Kidney (tissue), 13 donors: ENCODE measurements at regions not wholly inside any gene's neighbourhood (a gene's known extent, or its start where the extent isn't known, plus 50 kb on each side); places are given as distances from the start of the nearest gene placed in this dataset.

ENCODE experiments used
- DNase-seq, 5 donors: peaks; one replicate each; pipeline ENCODE4 v3.0.0-alpha.2; 2013 to 2020
- FAIRE-seq: peaks from 2 replicates; lab custom pipeline; 2012; peaks lifted over from hg19 to GRCh38; lab: Jason Lieb, UNC
- H3K27ac ChIP-seq, 2 donors: one replicate each; pipeline ENCODE4 v1.7.0; 2013; ENCODE audit warnings: low read depth in 2 of 2, low read length in 2 of 2, inconsistent platforms in 1 of 2
- H3K27me3 ChIP-seq: one replicate; pipeline ENCODE4 v1.7.1; 2013; ENCODE audit warnings: low read length, inconsistent platforms; ENCODE audit not compliant: control insufficient read depth, insufficient read depth
- H3K36me3 ChIP-seq, 3 donors: one replicate each; pipeline versions ENCODE4 v1.7.0 to v1.7.1; 2013; ENCODE audit warnings: low read length in 3 of 3, control low read depth in 1 of 3, inconsistent platforms in 1 of 3; ENCODE audit not compliant: insufficient read depth in 3 of 3, control insufficient read depth in 2 of 3
- H3K4me1 ChIP-seq, 3 donors: one replicate each; pipeline versions ENCODE4 v1.7.0 to v1.7.1; 2013; ENCODE audit warnings: low read length in 3 of 3, inconsistent platforms in 1 of 3, low read depth in 1 of 3; ENCODE audit not compliant: control insufficient read depth in 2 of 3, insufficient read depth in 2 of 3
- H3K4me3 ChIP-seq, 3 donors: one replicate each; pipeline versions ENCODE4 v1.7.0 to v1.8.1; 2013; ENCODE audit warnings: low read length in 3 of 3, control low read depth in 1 of 3, inconsistent platforms in 1 of 3
- H3K9ac ChIP-seq, 3 donors: one replicate each; pipeline versions ENCODE4 v1.7.0 to v1.7.1; 2013; ENCODE audit warnings: low read length in 3 of 3, control low read depth in 1 of 3, inconsistent platforms in 1 of 3
- H3K9me3 ChIP-seq, 3 donors: one replicate each; pipeline versions ENCODE4 v1.7.0 to v1.7.1; 2013; ENCODE audit warnings: low read length in 3 of 3, control low read depth in 1 of 3, inconsistent platforms in 1 of 3; ENCODE audit not compliant: control insufficient read depth in 2 of 3, insufficient read depth in 1 of 3
- CTCF ChIP-seq: IDR thresholded peaks from 3 replicates; pipeline ENCODE4 v1.5.1; 2012; ENCODE audit warnings: mild to moderate bottlenecking, moderate library complexity, borderline replicate concordance; ENCODE audit not compliant: insufficient read depth; ENCODE audit errors: extremely low read depth
- intact Hi-C: fragments of 100-400 bp; cut with DNase I; formaldehyde crosslinking; loops from one replicate; pipeline ENCODE4 v1.11.1; 2022
- donor health status: control.
- donor health status: control.
- donor health status: control.
- donor health status: control.
- donor health status: control.
- donor health status: DM: yes; HTN: yes; CAD: no.
- donor health status: Normal renal cell carcinoma (clear cell type).

DNA sequence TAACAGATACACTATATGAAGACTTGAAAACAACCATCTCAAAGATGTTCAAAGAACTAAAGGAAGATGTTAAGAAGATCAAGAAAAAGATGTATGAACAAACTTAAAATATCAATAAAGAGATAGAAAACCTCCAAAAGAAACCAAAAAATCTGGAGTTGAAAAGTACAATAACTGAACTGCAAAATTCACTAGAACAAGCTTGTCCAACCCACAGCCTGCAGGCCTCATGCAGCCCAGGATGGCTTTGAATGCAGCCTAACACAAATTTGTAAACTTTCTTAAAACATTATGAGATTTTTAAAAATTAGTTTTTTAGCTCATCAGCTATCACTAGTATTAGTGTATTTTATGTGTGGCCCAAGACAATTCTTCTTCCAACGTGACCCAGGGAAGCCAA lies 77.0 kb upstream of the DCTD start:
- FAIRE-seq (no peak), DNase-seq (no peak)
- intact Hi-C loops = no loop called here
- no peak overlapping the region for H3K27ac ChIP-seq
- no peak for TF ChIP-seq CTCF
- H3K36me3 ChIP-seq = no peaks in the 10 kb centered on the region
- no peak overlapping the region for H3K9ac ChIP-seq
- no peaks in the 10 kb centered on the region for H3K27me3 ChIP-seq
- no peak overlapping the region for H3K4me3 ChIP-seq
- no peaks in the 10 kb centered on the region for H3K4me1 ChIP-seq
- H3K9me3 ChIP-seq = peaks cover 0 to 8% (median 4%) of the 10 kb centered on the region in 3 donors

DNA sequence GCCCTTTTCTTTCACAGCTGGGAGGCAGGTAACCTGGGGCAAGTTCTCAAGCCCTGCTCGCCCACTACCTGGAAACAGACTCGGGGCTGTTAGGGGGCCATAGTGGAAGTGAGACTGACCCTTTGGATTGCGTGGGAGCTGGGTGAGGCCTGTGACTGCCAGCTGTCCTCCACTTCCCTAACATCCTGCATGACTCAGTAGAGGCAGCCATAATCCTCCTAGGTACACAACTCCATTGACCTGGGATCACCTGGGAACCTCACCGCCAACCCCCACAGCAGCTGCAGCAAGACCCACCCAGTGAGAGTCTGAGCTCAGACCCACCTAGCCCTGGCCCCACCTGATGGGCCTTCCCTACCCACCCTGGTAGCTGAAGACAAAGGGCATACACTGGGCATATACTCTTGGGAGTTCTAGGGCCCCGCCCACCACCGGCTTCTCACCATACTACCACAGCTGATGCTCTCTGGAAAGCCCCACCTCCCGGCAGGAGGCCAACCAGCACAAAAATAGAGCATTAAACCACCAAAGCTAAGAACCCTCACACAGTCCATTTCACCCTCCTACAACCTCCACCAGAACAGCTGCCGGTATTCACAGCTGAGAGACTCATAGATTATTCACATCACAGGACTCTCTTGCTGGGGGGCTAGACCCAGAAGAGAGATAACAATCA lies 61.1 kb upstream of the DCTD start:
- Histone ChIP-seq H3K27me3 (no peaks in the 10 kb centered on the region), H3K4me3 (no peak overlapping the region), H3K9ac (no peak overlapping the region), H3K4me1 (no peaks in the 10 kb centered on the region), H3K9me3 (peaks cover 0 to 5% (median 0%) of the 10 kb centered on the region in 3 donors), H3K36me3 (no peaks in the 10 kb centered on the region), H3K27ac (no peak overlapping the region)
- FAIRE-seq (no peak), DNase-seq (no peak)
- TF ChIP-seq CTCF = no peak
- intact Hi-C loops = no loop called here

DNA sequence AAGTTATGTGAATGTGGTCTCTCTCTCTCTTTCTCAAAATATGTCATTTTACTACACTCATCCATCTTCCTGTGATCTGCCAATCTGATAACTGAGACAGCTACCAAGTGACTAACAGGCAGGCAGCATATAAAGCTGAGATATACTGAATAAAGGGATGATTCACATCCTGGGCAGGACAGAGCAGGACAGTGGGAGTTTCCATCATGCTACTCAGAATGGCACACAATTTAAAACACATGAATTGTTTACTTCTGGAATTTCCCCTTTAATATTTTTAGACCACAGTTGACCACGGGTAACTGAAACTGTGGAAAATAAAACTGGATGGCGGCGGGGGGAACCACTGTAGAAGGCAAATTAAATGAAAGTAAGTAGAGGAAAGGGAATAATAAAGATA lies 58.6 kb upstream of the DCTD start:
- Histone ChIP-seq H3K4me3 (no peak overlapping the region), H3K9ac (no peak overlapping the region), H3K9me3 (no peaks in the 10 kb centered on the region), H3K4me1 (no peaks in the 10 kb centered on the region), H3K27me3 (no peaks in the 10 kb centered on the region), H3K36me3 (no peaks in the 10 kb centered on the region), H3K27ac (no peak overlapping the region)
- intact Hi-C loops = no loop called here
- DNase-seq (no peak), FAIRE-seq (no peak)
- TF ChIP-seq CTCF = no peak

DNA sequence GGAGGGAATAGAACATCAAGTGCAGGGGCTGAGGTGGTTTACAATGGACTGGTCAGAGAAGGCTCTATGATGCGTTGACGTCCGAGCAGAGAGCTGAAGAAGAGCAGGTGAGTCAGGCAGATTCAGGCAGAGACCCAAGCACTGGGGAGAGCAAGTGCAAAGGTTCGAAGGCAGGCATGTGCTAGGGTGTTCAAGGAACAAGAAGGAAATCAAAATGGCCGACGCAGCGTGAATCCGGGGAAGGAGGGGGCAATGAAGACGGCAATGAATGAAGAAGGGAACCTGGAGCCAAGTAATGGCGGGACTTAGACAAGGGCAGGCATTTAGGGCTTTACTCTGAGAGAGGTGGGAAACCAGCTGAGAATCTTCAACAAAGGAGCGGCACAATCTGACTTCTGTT lies 56.8 kb upstream of the DCTD start:
- DNase-seq (no peak), FAIRE-seq (no peak)
- TF ChIP-seq CTCF = no peak
- no peaks in the 10 kb centered on the region for H3K9me3 ChIP-seq
- no peak overlapping the region for H3K4me3 ChIP-seq
- no peak overlapping the region for H3K27ac ChIP-seq
- H3K36me3 ChIP-seq = no peaks in the 10 kb centered on the region
- no peaks in the 10 kb centered on the region for H3K27me3 ChIP-seq
- intact Hi-C loops = no loop called here
- no peaks in the 10 kb centered on the region for H3K4me1 ChIP-seq
- no peak overlapping the region for H3K9ac ChIP-seq
